NB4 (cell line): ENCODE measurements at regions not wholly inside any gene's neighbourhood (a gene's known extent, or its start where the extent isn't known, plus 50 kb on each side); places are given as distances from the start of the nearest gene placed in this dataset.

Experiments
- MYC ChIP-seq: IDR thresholded peaks from 2 replicates; pipeline ENCODE4 v1.6.1; 2011; ENCODE audit warnings: low read depth, low read length
- POLR2A ChIP-seq: IDR thresholded peaks from 2 replicates; pipeline ENCODE4 v1.6.1; 2011; ENCODE audit warnings: mild to moderate bottlenecking; ENCODE audit not compliant: insufficient read length; ENCODE audit errors: extremely low read depth
- TF ChIP-seq, protein P1 (sequence below): IDR thresholded peaks from one replicate; pipeline ENCODE4 v1.5.1; 2012; ENCODE audit warnings: low read depth, low read length

DNA sequence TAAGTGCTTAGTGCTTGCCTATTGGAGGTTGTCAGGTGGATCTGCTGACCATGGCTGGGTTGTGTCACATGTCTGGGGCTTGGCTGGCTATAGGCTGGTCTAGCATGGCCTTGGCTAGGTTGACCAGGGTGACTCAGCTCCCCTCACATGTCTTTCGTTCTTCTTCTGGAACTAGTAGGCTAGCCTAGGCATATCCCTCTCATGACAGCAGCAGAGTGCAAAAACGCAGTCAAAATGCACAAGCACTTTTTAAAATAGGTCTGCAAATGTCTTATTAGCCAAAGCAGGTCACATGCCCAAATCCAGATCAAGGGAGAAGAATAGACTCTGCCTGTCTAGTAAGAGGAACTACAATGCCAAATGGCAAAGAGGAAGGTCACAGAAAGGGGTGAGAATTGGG, 179.7 kb upstream of the ACVR2A start:
- no peak for TF ChIP-seq MYC
- TF ChIP-seq, protein P1, sequence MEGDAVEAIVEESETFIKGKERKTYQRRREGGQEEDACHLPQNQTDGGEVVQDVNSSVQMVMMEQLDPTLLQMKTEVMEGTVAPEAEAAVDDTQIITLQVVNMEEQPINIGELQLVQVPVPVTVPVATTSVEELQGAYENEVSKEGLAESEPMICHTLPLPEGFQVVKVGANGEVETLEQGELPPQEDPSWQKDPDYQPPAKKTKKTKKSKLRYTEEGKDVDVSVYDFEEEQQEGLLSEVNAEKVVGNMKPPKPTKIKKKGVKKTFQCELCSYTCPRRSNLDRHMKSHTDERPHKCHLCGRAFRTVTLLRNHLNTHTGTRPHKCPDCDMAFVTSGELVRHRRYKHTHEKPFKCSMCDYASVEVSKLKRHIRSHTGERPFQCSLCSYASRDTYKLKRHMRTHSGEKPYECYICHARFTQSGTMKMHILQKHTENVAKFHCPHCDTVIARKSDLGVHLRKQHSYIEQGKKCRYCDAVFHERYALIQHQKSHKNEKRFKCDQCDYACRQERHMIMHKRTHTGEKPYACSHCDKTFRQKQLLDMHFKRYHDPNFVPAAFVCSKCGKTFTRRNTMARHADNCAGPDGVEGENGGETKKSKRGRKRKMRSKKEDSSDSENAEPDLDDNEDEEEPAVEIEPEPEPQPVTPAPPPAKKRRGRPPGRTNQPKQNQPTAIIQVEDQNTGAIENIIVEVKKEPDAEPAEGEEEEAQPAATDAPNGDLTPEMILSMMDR = no peak
- TF ChIP-seq POLR2A = no peak
